ENCODE measurements at regions not wholly inside any gene's neighbourhood (a gene's known extent, or its start where the extent isn't known, plus 50 kb on each side); places are given as distances from the start of the nearest gene placed in this dataset.
"Not testable (repeated sequence)": the region's sequence is repeated elsewhere in the genome, so short reads cannot be mapped to it uniquely, and the experiment has no call there.

- DNase-seq, result no peak
These were observed 681.6 kb upstream of the SEMA6D start for GRCh38 chr15:47035475-47036406.

GRCh38 chr15:47037003-47037402 is 680.3 kb upstream of the SEMA6D start:
- no peak for DNase-seq

DNA sequence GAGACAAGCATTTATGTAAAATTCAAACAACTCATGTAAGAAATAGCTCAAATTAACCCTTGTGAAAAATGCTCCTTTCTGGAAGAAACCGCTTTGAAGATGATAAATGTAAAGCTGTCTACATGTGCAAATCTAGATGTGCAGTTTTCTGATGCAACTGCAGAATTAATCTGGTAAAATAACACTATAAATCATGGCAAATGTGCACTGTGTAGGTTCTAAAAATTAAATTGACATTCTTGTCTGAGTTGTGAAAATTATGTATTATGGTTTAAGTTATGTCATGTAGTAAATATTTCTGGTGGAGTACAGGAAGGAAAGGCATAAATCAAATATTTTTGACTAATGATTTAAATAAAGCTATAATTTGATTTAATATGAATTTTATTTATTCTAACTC is 678.1 kb upstream of the SEMA6D start:
- no peak for DNase-seq

- DNase-seq, result no peak
These were observed 676.0 kb upstream of the SEMA6D start for GRCh38 chr15:47041301-47041700.

- not testable (repeated sequence) for DNase-seq
These were observed 669.3 kb upstream of the SEMA6D start for GRCh38 chr15:47047981-47048380.

DNA sequence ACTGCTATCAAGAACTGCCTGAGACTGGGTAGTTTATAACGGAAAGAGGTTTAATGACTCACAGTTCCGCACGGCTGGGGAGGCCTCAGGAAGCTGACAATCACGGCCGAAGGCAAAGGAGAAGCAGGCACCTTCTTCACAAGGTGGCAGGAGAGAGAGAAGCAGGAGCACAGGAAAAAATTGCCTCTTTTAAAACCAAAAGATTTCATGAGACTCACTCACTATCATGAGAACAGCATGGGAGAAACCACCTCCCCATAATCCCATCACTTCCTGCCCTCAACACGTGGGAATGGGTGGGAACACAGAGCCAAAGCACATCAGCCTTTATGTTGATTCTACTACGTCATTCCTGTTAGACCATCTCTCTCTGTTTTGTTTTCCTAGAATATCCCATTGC is 650.9 kb upstream of the SEMA6D start:
- no peak for DNase-seq

GRCh38 chr15:47077846-47078245 is 639.5 kb upstream of the SEMA6D start:
- DNase-seq, result not testable (repeated sequence)

- no peak for DNase-seq
These were observed 621.5 kb upstream of the SEMA6D start for GRCh38 chr15:47095833-47096232.

DNA sequence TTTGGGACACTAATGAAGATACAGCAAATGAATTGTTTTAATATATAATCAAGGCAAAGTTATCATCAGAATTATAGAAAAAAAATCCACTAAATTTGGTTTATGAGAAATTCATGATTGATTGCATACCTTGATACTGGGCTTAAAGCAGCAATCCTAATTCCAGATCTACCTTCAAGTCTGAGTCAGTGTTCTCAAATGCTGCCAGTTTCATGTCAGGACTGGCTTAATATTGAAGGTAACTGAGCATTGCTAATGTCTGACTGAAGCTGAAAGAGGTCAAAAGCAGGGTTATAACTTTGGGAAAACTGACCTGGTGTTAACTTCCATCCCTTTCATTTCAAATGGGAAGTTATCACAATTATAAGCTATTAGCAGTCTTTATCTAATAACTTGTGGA is 618.8 kb upstream of the SEMA6D start:
- DNase-seq, result not testable (repeated sequence)

DNA sequence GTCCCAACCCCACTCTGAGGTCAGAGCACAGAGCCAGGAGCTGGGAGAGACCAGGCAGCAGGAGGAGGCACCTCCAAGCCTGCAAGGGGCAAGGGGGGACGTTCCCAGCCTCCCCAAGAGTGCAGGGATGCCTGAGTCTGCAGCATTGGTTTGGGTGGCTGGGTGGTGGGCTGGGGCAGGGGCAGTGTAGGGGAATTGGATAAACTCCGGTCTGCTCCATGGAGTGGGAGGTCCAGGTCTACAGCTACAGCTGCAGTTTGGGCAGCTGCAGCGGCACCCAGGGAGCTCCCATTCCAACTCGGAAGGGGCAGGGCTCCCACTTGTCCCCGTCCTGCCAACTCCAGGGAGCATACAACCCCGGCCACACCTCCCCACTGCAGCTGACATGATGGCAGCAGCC is 617.5 kb upstream of the SEMA6D start:
- not testable (repeated sequence) for DNase-seq

- not testable (repeated sequence) for DNase-seq
These were observed 608.5 kb upstream of the SEMA6D start for GRCh38 chr15:47108800-47109199.

DNA sequence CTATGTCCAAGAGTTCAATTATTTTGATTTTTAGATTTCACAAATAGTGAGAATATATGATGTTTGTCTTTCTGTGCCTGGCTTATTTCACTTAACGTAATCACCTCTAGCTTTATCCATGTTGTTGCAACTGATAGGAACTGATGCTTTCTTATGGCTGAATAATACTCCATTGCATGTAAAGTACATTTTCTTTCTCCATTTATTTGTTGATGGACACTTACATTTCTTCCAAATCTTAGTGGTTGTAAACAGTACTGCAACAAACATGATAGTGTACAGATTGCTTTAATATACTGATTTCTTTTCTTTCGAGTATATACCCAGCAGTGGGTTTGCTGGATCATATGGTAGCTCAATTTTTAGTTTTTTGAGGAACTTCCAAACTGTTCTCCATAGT is 600.6 kb upstream of the SEMA6D start:
- no peak for DNase-seq

- DNase-seq, result no peak
These were observed 598.0 kb upstream of the SEMA6D start for GRCh38 chr15:47119349-47119748.

DNA sequence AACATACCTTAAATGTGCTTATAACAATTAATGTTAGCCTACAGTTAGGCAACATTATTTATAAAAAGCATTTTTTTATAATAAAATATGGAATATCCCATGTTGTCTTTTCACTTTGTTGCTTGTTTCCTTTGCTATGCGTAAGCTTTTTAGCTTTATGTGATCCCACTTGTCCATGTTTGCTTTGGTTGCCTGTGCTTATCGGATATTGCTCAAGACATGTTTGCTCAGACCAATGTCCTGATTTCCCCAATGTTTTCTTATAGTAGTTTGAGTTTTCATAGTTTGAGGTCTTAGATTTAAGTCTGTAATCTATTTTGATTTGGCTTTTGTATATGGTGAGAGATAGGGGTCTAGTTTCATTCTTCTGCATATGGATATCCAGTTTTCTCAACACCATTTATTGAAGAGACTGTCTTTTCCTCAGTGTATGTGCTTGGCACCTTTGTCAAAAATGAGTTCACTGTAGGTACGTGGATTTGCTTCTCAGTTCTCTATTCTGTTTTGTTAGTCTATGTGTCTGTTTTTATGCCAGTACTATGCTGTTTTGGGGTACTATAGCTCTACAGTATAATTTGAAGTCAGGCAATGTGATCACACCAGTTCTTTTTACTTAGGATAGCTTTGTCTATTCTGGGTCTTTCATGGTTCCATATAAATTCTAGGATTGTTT is 592.7 kb upstream of the SEMA6D start:
- no peak for DNase-seq

DNA sequence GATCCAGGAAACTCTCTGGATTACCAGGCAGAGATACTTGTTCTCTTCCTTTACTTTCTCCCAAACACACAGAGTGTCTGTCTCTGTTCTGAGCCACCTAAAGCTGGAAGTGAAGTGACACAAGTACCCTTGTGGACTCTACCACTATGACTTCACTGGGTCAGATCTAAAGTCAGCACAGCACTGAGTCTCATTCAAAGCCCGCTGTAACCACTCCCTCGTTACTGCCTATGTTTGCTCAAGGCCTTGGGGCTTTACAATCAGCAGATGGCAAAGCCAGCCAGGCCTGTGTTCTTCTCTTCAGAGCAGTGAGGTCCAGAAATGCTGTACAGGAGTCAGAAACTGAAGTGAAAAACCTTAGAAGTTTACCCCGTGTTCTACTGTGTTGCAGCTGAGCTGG is 588.3 kb upstream of the SEMA6D start:
- no peak for DNase-seq

DNA sequence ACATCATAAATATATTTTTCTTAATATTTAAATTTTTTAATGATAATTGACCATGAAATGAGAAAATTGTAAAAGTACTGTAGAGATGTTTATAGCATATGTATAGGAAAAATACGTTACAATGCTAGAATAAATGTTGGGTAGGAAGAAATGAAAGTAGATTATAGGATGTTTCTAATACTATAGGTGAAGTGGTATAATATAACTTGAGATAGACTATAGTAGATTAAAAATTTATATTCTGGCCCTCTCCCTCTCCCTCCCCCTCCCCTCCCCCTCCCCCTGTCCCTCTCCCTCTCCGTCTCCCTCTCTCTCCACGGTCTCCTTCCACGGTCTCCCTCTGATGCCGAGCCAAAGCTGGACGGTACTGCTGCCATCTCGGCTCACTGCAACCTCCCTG is 585.9 kb upstream of the SEMA6D start:
- not testable (repeated sequence) for DNase-seq

DNA sequence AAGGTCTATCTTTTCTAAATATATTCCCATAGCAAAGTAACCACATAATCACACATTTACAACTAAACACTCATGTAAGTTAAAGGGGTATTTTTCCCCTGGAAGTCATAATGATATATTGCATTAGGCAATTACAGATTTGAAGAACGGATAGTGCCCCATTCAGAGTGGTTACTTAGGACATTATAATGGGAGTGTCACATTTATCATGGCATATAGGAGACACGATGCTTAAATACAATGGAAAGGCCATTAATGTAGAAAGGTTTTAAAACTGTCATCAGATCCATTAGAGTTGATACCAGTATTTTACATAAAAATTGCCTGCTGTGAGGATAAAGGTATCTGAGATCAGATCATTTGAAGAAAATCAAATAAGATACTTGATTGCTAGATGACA is 582.0 kb upstream of the SEMA6D start:
- no peak for DNase-seq

DNA sequence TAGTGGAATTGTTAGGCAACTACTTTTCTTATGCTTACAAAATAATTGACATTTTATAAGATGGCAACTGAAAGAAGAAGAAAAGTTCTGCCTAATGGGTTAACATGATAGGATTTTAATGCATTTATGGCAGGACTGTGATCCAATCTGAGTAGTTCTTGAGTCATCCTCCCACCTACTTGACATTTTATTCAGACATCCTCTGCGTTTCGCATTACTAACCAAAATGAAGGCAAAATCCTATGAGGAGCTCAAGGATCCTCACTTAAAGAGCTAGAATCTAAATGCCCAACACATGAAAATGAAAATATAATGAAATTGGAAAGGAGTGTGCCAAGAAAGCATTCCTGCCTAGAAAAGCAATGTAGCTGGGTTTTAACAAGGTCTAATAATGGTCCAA is 581.1 kb upstream of the SEMA6D start:
- DNase-seq, result no peak

- DNase-seq, result no peak
These were observed 577.3 kb upstream of the SEMA6D start for GRCh38 chr15:47139965-47140364.

DNA sequence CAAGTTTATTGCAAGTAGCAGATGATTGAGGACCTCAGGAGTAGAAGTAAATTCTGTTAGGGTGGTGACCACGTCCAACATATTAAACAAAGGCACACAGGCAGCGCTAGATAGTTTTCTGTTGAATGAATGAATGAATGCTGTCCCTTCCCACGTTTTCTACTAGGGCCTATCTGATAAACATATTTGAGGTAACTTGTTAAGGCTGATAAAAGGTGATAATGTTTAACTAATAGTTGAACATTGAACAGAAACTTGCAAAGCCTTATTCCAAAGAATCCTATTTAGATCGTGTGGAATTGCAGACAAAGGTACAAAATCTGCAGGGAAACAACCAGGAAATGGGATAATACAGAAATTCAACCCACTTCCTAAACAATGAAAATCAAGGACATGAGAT is 559.5 kb upstream of the SEMA6D start:
- DNase-seq, result no peak

DNA sequence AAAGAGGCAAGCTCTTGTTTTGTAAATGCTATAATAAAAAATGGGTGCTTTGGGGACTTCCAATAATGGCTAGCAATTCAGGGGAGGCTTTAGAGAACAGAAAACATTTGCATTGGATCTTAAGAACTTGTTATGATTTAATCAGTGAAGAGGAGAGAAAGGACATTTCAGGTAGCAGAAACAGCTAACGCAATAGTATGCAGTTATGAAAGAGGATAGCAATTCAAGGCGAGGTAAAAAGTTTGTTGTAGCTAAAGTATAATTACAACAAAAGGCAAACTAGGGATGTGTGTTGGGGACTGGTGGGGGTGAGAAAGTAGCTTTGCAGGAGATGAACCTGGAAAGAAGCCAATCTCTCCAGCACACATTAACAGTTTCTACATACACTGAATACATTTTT is 558.7 kb upstream of the SEMA6D start:
- DNase-seq, result no peak

GRCh38 chr15:47177177-47177576 is 540.1 kb upstream of the SEMA6D start:
- no peak for DNase-seq

- DNase-seq, result no peak
These were observed 537.3 kb upstream of the SEMA6D start for GRCh38 chr15:47179988-47180387.

DNA sequence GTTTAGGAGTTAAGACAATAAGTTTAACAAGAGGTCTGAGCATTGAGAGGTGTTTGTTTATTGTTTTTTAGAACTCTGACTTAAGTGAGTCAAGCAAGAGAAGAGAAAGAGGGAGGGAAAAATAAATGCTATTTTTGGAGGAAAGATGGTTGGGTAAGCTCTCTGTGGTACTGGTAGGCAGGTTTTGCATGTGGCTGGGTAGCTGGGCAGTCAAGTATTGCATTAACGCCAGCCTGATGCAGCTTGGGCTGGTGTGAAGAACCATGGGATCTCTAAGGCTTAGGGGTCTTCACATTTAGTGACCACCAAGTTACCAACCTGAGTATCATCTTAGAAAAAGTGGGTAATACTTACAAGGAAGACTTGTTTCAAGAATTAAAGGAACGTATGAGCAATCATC is 534.5 kb upstream of the SEMA6D start:
- DNase-seq, result no peak

Data from kidney glomerular epithelial cell (primary cell).